HEK293 (cell line): ENCODE measurements at regions not wholly inside any gene's neighbourhood (a gene's known extent, or its start where the extent isn't known, plus 50 kb on each side); places are given as distances from the start of the nearest gene placed in this dataset.

Source experiments
- BCL11B ChIP-seq: fragments of 450-650 bp; formaldehyde crosslinking; IDR thresholded peaks from 2 replicates; pipeline ENCODE4 v1.5.1; 2016; ENCODE audit warnings: low read depth, missing biosample characterization, missing genetic modification characterization
- CTCF ChIP-seq: fragments of 450-650 bp; formaldehyde crosslinking; IDR thresholded peaks from 2 replicates; pipeline ENCODE4 v1.5.1; 2016; ENCODE audit warnings: missing biosample characterization, missing genetic modification characterization
- GFI1B ChIP-seq: fragments of 450-650 bp; formaldehyde crosslinking; IDR thresholded peaks from 2 replicates; pipeline ENCODE4 v1.5.1; 2016; ENCODE audit warnings: missing biosample characterization, missing genetic modification characterization
- KLF16 ChIP-seq: fragments of 450-650 bp; formaldehyde crosslinking; IDR thresholded peaks from 2 replicates; pipeline ENCODE4 v1.5.1; 2017; ENCODE audit warnings: missing biosample characterization, missing genetic modification characterization
- RBAK ChIP-seq: fragments of 450-650 bp; formaldehyde crosslinking; IDR thresholded peaks from 2 replicates; pipeline ENCODE4 v1.5.1; 2016; ENCODE audit warnings: missing biosample characterization, missing genetic modification characterization
- ZFP41 ChIP-seq: fragments of 450-650 bp; formaldehyde crosslinking; IDR thresholded peaks from 2 replicates; pipeline ENCODE4 v1.5.1; 2016; ENCODE audit warnings: missing biosample characterization, missing genetic modification characterization, borderline replicate concordance
- ZNF10 ChIP-seq: fragments of 450-650 bp; formaldehyde crosslinking; IDR thresholded peaks from 2 replicates; pipeline ENCODE4 v1.5.1; 2017; ENCODE audit warnings: missing biosample characterization, missing genetic modification characterization
- ZNF140 ChIP-seq: fragments of 450-650 bp; formaldehyde crosslinking; IDR thresholded peaks from 2 replicates; pipeline ENCODE4 v1.5.1; 2016; ENCODE audit warnings: missing biosample characterization, missing genetic modification characterization
- ZNF274 ChIP-seq, 2 experiments: fragments of 200-500 bp in 1 of 2; fragments of 450-650 bp in 1 of 2; sonication (Bioruptor generic) in 1 of 2; formaldehyde crosslinking in 1 of 2; IDR thresholded peaks; 2 replicates each; pipeline versions ENCODE4 v1.5.1 to v1.6.1; 2014 to 2016; ENCODE audit warnings: borderline replicate concordance in 1 of 2, inconsistent platforms in 1 of 2, low read length in 1 of 2, missing biosample characterization in 1 of 2, missing genetic modification characterization in 1 of 2
- ZNF280D ChIP-seq: fragments of 450-650 bp; formaldehyde crosslinking; IDR thresholded peaks from 2 replicates; pipeline ENCODE4 v1.5.1; 2016; ENCODE audit warnings: missing biosample characterization, missing genetic modification characterization
- ZNF324 ChIP-seq: fragments of 450-650 bp; formaldehyde crosslinking; IDR thresholded peaks from 2 replicates; pipeline ENCODE4 v1.5.1; 2016; ENCODE audit warnings: missing biosample characterization, missing genetic modification characterization
- ZNF350 ChIP-seq: fragments of 450-650 bp; formaldehyde crosslinking; IDR thresholded peaks from 2 replicates; pipeline ENCODE4 v1.5.0; 2017; ENCODE audit warnings: missing biosample characterization, mild to moderate bottlenecking, missing genetic modification characterization
- ZNF513 ChIP-seq: fragments of 450-650 bp; IDR thresholded peaks from 2 replicates; pipeline ENCODE4 v1.5.1; 2018; ENCODE audit warnings: missing biosample characterization, missing genetic modification characterization
- ZSCAN5A ChIP-seq: fragments of 450-650 bp; formaldehyde crosslinking; IDR thresholded peaks from 2 replicates; pipeline ENCODE4 v1.5.1; 2016; ENCODE audit warnings: missing biosample characterization, missing genetic modification characterization

GRCh38 chr17:15112846-15113617 lies 152.1 kb downstream of the PMP22 start:
- TF ChIP-seq ZNF350 (no peak), ZNF324 (tag by site-specific recombination) (no peak), KLF16 (tag by site-specific recombination) (no peak), ZFP41 (tag by site-specific recombination) (no peak), ZSCAN5A (no peak), ZNF10 (tag by site-specific recombination) (no peak), BCL11B (no peak), ZNF140 (tag by site-specific recombination) (no peak), ZNF274 (IDR thresholded peaks at IDR 0.05; ENCODE audit: low read length) (no peak), ZNF274 (tag by site-specific recombination; IDR thresholded peaks at IDR 0.05; ENCODE audit: borderline replicate concordance) (no peak), GFI1B (tag by site-specific recombination) (no peak), RBAK (no peak), ZNF280D (no peak), CTCF (tag by site-specific recombination) (no peak), ZNF513 (tag by site-specific recombination) (no peak)
